ENCODE measurements at regions not wholly inside any gene's neighbourhood (a gene's known extent, or its start where the extent isn't known, plus 50 kb on each side); places are given as distances from the start of the nearest gene placed in this dataset.
"Not testable (repeated sequence)": the region's sequence is repeated elsewhere in the genome, so short reads cannot be mapped to it uniquely, and the experiment has no call there.

GRCh38 chr12:65673732-65674131 is 150.6 kb upstream of the HMGA2 start:
- no peak for DNase-seq (ENCODE audit: low read depth in 1 of 2, low spot score in 1 of 2)

- no peak for DNase-seq (ENCODE audit: low read depth in 1 of 2, low spot score in 1 of 2)
Observed at GRCh38 chr12:65675141-65675621, 149.1 kb upstream of the HMGA2 start.

- not testable (repeated sequence) for DNase-seq (ENCODE audit: low read depth in 1 of 2, low spot score in 1 of 2)
Observed at GRCh38 chr12:65678172-65678571, 146.1 kb upstream of the HMGA2 start.

GRCh38 chr12:65681226-65681625 is 143.1 kb upstream of the HMGA2 start:
- DNase-seq (ENCODE audit: low read depth in 1 of 2, low spot score in 1 of 2): no peak

- no peak for DNase-seq (ENCODE audit: low read depth in 1 of 2, low spot score in 1 of 2)
Observed at GRCh38 chr12:65682112-65682511, 142.2 kb upstream of the HMGA2 start.

GRCh38 chr12:65684906-65685305 is 139.4 kb upstream of the HMGA2 start:
- DNase-seq (ENCODE audit: low read depth in 1 of 2, low spot score in 1 of 2): no peak

- DNase-seq (ENCODE audit: low read depth in 1 of 2, low spot score in 1 of 2): no peak
Observed at GRCh38 chr12:65685514-65685913, 138.8 kb upstream of the HMGA2 start.

- no peak for DNase-seq (ENCODE audit: low read depth in 1 of 2, low spot score in 1 of 2)
Observed at GRCh38 chr12:65689508-65689907, 134.8 kb upstream of the HMGA2 start.

- no peak for DNase-seq (ENCODE audit: low read depth in 1 of 2, low spot score in 1 of 2)
Observed at GRCh38 chr12:65690477-65690876, 133.8 kb upstream of the HMGA2 start.

- DNase-seq (ENCODE audit: low read depth in 1 of 2, low spot score in 1 of 2): no peak
Observed at GRCh38 chr12:65694130-65694529, 130.2 kb upstream of the HMGA2 start.

GRCh38 chr12:65695113-65695865 is 129.0 kb upstream of the HMGA2 start:
- DNase-seq (ENCODE audit: low read depth in 1 of 2, low spot score in 1 of 2): no peak

- no peak for DNase-seq (ENCODE audit: low read depth in 1 of 2, low spot score in 1 of 2)
Observed at GRCh38 chr12:65696227-65696626, 128.1 kb upstream of the HMGA2 start.

GRCh38 chr12:65699251-65699650 is 125.0 kb upstream of the HMGA2 start:
- no peak for DNase-seq (ENCODE audit: low read depth in 1 of 2, low spot score in 1 of 2)

GRCh38 chr12:65703176-65703575 is 121.1 kb upstream of the HMGA2 start:
- no peak for DNase-seq (ENCODE audit: low read depth in 1 of 2, low spot score in 1 of 2)

- DNase-seq (ENCODE audit: low read depth in 1 of 2, low spot score in 1 of 2): no peak
Observed at GRCh38 chr12:65705380-65705876, 118.9 kb upstream of the HMGA2 start.

GRCh38 chr12:65707051-65707450 is 117.2 kb upstream of the HMGA2 start:
- DNase-seq (ENCODE audit: low read depth in 1 of 2, low spot score in 1 of 2): no peak

GRCh38 chr12:65712260-65713004 is 111.9 kb upstream of the HMGA2 start:
- no peak for DNase-seq (ENCODE audit: low read depth in 1 of 2, low spot score in 1 of 2)

- DNase-seq (ENCODE audit: low read depth in 1 of 2, low spot score in 1 of 2): no peak
Observed at GRCh38 chr12:65715961-65716360, 108.3 kb upstream of the HMGA2 start.

- DNase-seq (ENCODE audit: low read depth in 1 of 2, low spot score in 1 of 2): no peak
Observed at GRCh38 chr12:65720136-65721130, 103.8 kb upstream of the HMGA2 start.

GRCh38 chr12:65721541-65722190 is 102.6 kb upstream of the HMGA2 start:
- no peak for DNase-seq (ENCODE audit: low read depth in 1 of 2, low spot score in 1 of 2)

GRCh38 chr12:65725376-65725775 is 98.9 kb upstream of the HMGA2 start:
- no peak for DNase-seq (ENCODE audit: low read depth in 1 of 2, low spot score in 1 of 2)
